WTC11 (cell line): ENCODE measurements at regions not wholly inside any gene's neighbourhood (a gene's known extent, or its start where the extent isn't known, plus 50 kb on each side); places are given as distances from the start of the nearest gene placed in this dataset.

ENCODE experiments used
- ATAC-seq: fragments of 200-7000 bp; cut with Tn5 transposase; 2 replicates; pipeline ENCODE4 v1.10.0; 2021; ENCODE audit warnings: mild to moderate bottlenecking, moderate library complexity
- CTCF ChIA-PET: fragments of 300-600 bp; sonication (Branson Sonifier 250); formaldehyde crosslinking; loops from one replicate; lab custom pipeline; 2021; ENCODE audit warnings: antibody characterized with exemption; lab: Charles Lee
- POLR2A ChIA-PET: fragments of 350-600 bp; sonication (Branson Sonifier 250); formaldehyde crosslinking; loops from one replicate; lab custom pipeline; 2021; ENCODE audit warnings: antibody characterized with exemption; lab: Charles Lee
- DNase-seq: peaks from one replicate; pipeline ENCODE4 v3.0.0; 2021; ENCODE audit warnings: low spot score
- H3K27ac Mint-ChIP-seq: 2 replicates; pipeline ENCODE4 v1.8.0; 2021; ENCODE audit warnings: mixed read lengths
- H3K27me3 Mint-ChIP-seq: 2 replicates; pipeline ENCODE4 v1.8.0; 2021; ENCODE audit warnings: low read depth, mild to moderate bottlenecking, moderate library complexity, mixed read lengths
- H3K36me3 Mint-ChIP-seq: 2 replicates; pipeline ENCODE4 v1.8.0; 2021; ENCODE audit warnings: mixed read lengths
- H3K4me1 Mint-ChIP-seq: 2 replicates; pipeline ENCODE4 v1.8.0; 2022; ENCODE audit warnings: mixed read lengths
- H3K4me3 Mint-ChIP-seq: 2 replicates; pipeline ENCODE4 v1.8.0; 2021; ENCODE audit warnings: mild to moderate bottlenecking, moderate library complexity, mixed read lengths
- H3K9me3 Mint-ChIP-seq: 2 replicates; pipeline ENCODE4 v1.8.0; 2021; ENCODE audit warnings: mixed read lengths
- AFF4 ChIP-seq: sonication (generic); formaldehyde crosslinking; IDR thresholded peaks from 2 replicates; pipeline ENCODE4 v1.8.1; 2023; ENCODE audit warnings: mild to moderate bottlenecking, missing genetic modification reagents, borderline replicate concordance
- FOXJ3 ChIP-seq: sonication (generic); formaldehyde crosslinking; IDR thresholded peaks from 2 replicates; pipeline ENCODE4 v1.9.0; 2021; ENCODE audit warnings: missing genetic modification reagents, mild to moderate bottlenecking, borderline replicate concordance
- HMGA2 ChIP-seq: fragments of 250-450 bp; sonication (Bioruptor Pico); IDR thresholded peaks from 2 replicates; pipeline ENCODE4 v1.4.0; 2021; ENCODE audit warnings: mild to moderate bottlenecking, moderate library complexity
- JUN ChIP-seq: sonication (generic); formaldehyde crosslinking; IDR thresholded peaks from 2 replicates; pipeline ENCODE4 v1.8.0; 2023; ENCODE audit warnings: mild to moderate bottlenecking, missing genetic modification reagents
- NR1H2 ChIP-seq: sonication (generic); formaldehyde crosslinking; IDR thresholded peaks from 2 replicates; pipeline ENCODE4 v1.9.0; 2021; ENCODE audit warnings: mild to moderate bottlenecking, moderate library complexity, missing genetic modification reagents
- PRDM15 ChIP-seq: sonication (generic); formaldehyde crosslinking; IDR thresholded peaks from 2 replicates; pipeline ENCODE4 v1.8.0; 2022; ENCODE audit warnings: missing genetic modification reagents
- PREB ChIP-seq: sonication (generic); formaldehyde crosslinking; IDR thresholded peaks from 2 replicates; pipeline ENCODE4 v1.8.1; 2022; ENCODE audit warnings: mild to moderate bottlenecking, missing genetic modification reagents, moderate library complexity, borderline replicate concordance
- RELA ChIP-seq: sonication (generic); formaldehyde crosslinking; IDR thresholded peaks from 2 replicates; pipeline ENCODE4 v1.8.1; 2022; ENCODE audit warnings: missing genetic modification reagents, mild to moderate bottlenecking, borderline replicate concordance
- SOX15 ChIP-seq: fragments of 250-450 bp; sonication (Bioruptor Pico); IDR thresholded peaks from 2 replicates; pipeline ENCODE4 v1.9.0; 2021; ENCODE audit warnings: mild to moderate bottlenecking
- ZBTB21 ChIP-seq: sonication (generic); formaldehyde crosslinking; IDR thresholded peaks from 2 replicates; pipeline ENCODE4 v1.8.1; 2023; ENCODE audit warnings: mild to moderate bottlenecking, missing genetic modification reagents, borderline replicate concordance
- ZNF281 ChIP-seq: sonication (generic); formaldehyde crosslinking; IDR thresholded peaks from 2 replicates; pipeline ENCODE4 v1.8.0; 2023; ENCODE audit warnings: mild to moderate bottlenecking, missing genetic modification reagents
- ZNF425 ChIP-seq: fragments of 250-450 bp; sonication (Bioruptor Pico); conservative IDR thresholded peaks from 2 replicates; pipeline ENCODE4 v1.9.0; 2021; ENCODE audit warnings: mild to moderate bottlenecking
- ZSCAN18 ChIP-seq: fragments of 250-450 bp; sonication (Bioruptor Pico); IDR thresholded peaks from 2 replicates; pipeline ENCODE4 v2.1.2; 2022; ENCODE audit warnings: mild to moderate bottlenecking, moderate library complexity
- TF ChIP-seq, protein P1 (sequence below): sonication (generic); formaldehyde crosslinking; IDR thresholded peaks from 2 replicates; pipeline ENCODE4 v1.8.1; 2023; ENCODE audit warnings: mild to moderate bottlenecking, moderate library complexity, missing genetic modification reagents
- TF ChIP-seq, protein P2 (sequence below): fragments of 200-600 bp; IDR thresholded peaks from 2 replicates; pipeline ENCODE4 v1.8.0; 2022; ENCODE audit warnings: antibody characterized with exemption

DNA sequence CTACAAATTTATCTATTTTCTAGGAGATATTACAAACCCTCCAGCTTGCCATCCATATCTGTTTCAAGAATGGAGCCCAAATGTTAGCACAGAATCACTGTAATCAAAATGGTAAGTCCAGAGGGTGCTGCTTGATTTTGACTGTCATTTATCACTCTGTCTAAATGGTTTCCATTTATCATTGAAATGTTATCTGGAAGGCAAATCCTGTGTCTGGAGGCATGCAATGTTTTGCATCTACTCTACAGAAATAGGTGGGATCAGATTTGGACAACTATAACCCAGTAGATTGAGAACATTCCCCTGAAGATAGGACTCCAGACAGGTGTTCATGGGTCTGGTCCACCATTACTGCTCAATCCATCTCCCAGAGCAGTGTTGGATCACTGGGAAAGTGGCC is 128.7 kb downstream of the MAIP1 start:
- DNase-seq (no peak), ATAC-seq (no peak)
- Mint-ChIP-seq H3K4me1 (peaks cover 26% of the 10 kb centered on the region), H3K36me3 (no peaks in the 10 kb centered on the region), H3K27ac (no peak overlapping the region), H3K27me3 (no peaks in the 10 kb centered on the region), H3K9me3 (peaks cover 8% of the 10 kb centered on the region), H3K4me3 (no peak overlapping the region)
- CTCF ChIA-PET, result no interaction called here
- no peak for TF ChIP-seq AFF4
- no peak for TF ChIP-seq SOX15
- no peak for TF ChIP-seq ZBTB21 (CRISPR knock-in tag)
- no peak for TF ChIP-seq JUN
- TF ChIP-seq HMGA2 (CRISPR knock-in tag), result no peak
- TF ChIP-seq PRDM15 (CRISPR knock-in tag), result no peak
- no peak for TF ChIP-seq PREB (CRISPR knock-in tag)
- no peak for TF ChIP-seq FOXJ3 (CRISPR knock-in tag)
- no peak for TF ChIP-seq ZNF425 (CRISPR knock-in tag)
- TF ChIP-seq, protein P1, sequence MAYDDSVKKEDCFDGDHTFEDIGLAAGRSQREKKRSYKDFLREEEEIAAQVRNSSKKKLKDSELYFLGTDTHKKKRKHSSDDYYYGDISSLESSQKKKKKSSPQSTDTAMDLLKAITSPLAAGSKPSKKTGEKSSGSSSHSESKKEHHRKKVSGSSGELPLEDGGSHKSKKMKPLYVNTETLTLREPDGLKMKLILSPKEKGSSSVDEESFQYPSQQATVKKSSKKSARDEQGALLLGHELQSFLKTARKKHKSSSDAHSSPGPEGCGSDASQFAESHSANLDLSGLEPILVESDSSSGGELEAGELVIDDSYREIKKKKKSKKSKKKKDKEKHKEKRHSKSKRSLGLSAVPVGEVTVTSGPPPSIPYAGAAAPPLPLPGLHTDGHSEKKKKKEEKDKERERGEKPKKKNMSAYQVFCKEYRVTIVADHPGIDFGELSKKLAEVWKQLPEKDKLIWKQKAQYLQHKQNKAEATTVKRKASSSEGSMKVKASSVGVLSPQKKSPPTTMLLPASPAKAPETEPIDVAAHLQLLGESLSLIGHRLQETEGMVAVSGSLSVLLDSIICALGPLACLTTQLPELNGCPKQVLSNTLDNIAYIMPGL (CRISPR knock-in tag), result no peak
- POLR2A ChIA-PET, result interaction anchor here (0.7 kb wide), 1 partner anchor 53 kb away, joined by 3 read pairs; no protein-coding TSS in a partner anchor

DNA sequence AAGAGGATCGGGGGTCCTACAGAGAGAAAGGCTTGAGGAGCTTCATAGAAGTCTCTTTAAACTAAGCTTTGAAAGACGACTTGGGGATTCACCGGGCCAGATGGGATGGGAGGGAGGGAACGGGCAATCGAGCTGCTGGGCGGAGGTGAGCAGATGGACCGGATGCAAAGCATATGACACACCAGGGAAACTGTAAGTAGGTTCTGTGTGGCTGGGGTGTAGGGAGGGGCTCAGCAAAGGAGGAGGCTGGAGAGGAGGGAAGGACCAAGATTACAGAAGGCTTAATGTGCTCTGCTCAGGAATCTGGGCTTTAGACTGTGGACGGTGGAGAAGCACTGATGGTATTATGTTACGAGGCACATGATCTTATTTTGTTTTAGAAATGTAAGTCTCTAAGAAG is 131.5 kb downstream of the MAIP1 start:
- H3K4me1 Mint-ChIP-seq, result peaks cover 36% of the 10 kb centered on the region
- no peak overlapping the region for H3K4me3 Mint-ChIP-seq
- TF ChIP-seq RELA (CRISPR knock-in tag) (no peak), ZNF281 (CRISPR knock-in tag) (no peak), SOX15 (no peak), ZSCAN18 (no peak), NR1H2 (CRISPR knock-in tag) (no peak)
- TF ChIP-seq, protein P2, sequence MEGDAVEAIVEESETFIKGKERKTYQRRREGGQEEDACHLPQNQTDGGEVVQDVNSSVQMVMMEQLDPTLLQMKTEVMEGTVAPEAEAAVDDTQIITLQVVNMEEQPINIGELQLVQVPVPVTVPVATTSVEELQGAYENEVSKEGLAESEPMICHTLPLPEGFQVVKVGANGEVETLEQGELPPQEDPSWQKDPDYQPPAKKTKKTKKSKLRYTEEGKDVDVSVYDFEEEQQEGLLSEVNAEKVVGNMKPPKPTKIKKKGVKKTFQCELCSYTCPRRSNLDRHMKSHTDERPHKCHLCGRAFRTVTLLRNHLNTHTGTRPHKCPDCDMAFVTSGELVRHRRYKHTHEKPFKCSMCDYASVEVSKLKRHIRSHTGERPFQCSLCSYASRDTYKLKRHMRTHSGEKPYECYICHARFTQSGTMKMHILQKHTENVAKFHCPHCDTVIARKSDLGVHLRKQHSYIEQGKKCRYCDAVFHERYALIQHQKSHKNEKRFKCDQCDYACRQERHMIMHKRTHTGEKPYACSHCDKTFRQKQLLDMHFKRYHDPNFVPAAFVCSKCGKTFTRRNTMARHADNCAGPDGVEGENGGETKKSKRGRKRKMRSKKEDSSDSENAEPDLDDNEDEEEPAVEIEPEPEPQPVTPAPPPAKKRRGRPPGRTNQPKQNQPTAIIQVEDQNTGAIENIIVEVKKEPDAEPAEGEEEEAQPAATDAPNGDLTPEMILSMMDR, result no peak

More for the DNA sequence above, 131.5 kb downstream of the MAIP1 start:
- DNase-seq, result no peak
- ATAC-seq, result no peak
- ChIA-PET POLR2A (no interaction called here), CTCF (no interaction called here)
- no peak overlapping the region for H3K27ac Mint-ChIP-seq
- 0 out of 2 replicates have a peak, but pooled peaks cover 4% of the 10 kb centered on the region for H3K9me3 Mint-ChIP-seq
- no peaks in the 10 kb centered on the region for H3K36me3 Mint-ChIP-seq
- H3K27me3 Mint-ChIP-seq, result no peaks in the 10 kb centered on the region
